ENCODE measurements at regions not wholly inside any gene's neighbourhood (a gene's known extent, or its start where the extent isn't known, plus 50 kb on each side); places are given as distances from the start of the nearest gene placed in this dataset.

- DNase-seq = no peak
These were observed 191.4 kb upstream of the LEF1 start for GRCh38 chr4:108359986-108360681.

GRCh38 chr4:108359130-108359985, 190.6 kb upstream of the LEF1 start:
- peak; percentile 62 for DNase-seq

- DNase-seq = no peak
These were observed 187.3 kb upstream of the LEF1 start for GRCh38 chr4:108355902-108356535.

- DNase-seq = peak; percentile 82
These were observed 186.6 kb upstream of the LEF1 start for GRCh38 chr4:108355186-108355901.

- DNase-seq = no peak
These were observed 184.1 kb upstream of the LEF1 start for GRCh38 chr4:108352664-108353308.

- DNase-seq = no peak
These were observed 183.1 kb upstream of the LEF1 start for GRCh38 chr4:108351791-108352190.

- DNase-seq = no peak
These were observed 181.6 kb upstream of the LEF1 start for GRCh38 chr4:108350332-108350731.

- no peak for DNase-seq
These were observed 178.1 kb upstream of the LEF1 start for GRCh38 chr4:108346818-108347210.

- no peak for DNase-seq
These were observed 177.4 kb upstream of the LEF1 start for GRCh38 chr4:108345862-108346817.

- peak; percentile 57 for DNase-seq
These were observed 173.7 kb upstream of the LEF1 start for GRCh38 chr4:108342325-108342970.

GRCh38 chr4:108337923-108338322, 169.2 kb upstream of the LEF1 start:
- no peak for DNase-seq

- DNase-seq = no peak
These were observed 167.3 kb upstream of the LEF1 start for GRCh38 chr4:108336076-108336475.

- no peak for DNase-seq
These were observed 166.3 kb upstream of the LEF1 start for GRCh38 chr4:108335081-108335480.

GRCh38 chr4:108334031-108334430, 165.3 kb upstream of the LEF1 start:
- no peak for DNase-seq

GRCh38 chr4:108333353-108333942, 164.7 kb upstream of the LEF1 start:
- no peak for DNase-seq

GRCh38 chr4:108331905-108332632, 163.3 kb upstream of the LEF1 start:
- DNase-seq = no peak

GRCh38 chr4:108328383-108328732, 159.6 kb upstream of the LEF1 start:
- DNase-seq = no peak

GRCh38 chr4:108327642-108328382, 159.1 kb upstream of the LEF1 start:
- no peak for DNase-seq

- DNase-seq = no peak
These were observed 156.8 kb upstream of the LEF1 start for GRCh38 chr4:108325561-108325960.

Data from CD4-positive, alpha-beta T cell treated with Interleukin-21 for 1 hour (primary cell).